ENCODE measurements at regions not wholly inside any gene's neighbourhood (a gene's known extent, or its start where the extent isn't known, plus 50 kb on each side); places are given as distances from the start of the nearest gene placed in this dataset.
A peak's percentile ranks its signal among the peaks of the same experiment; 100 is the strongest.

GRCh38 chr5:6194261-6194875 lies 184.0 kb downstream of the MED10 start:
- DNase-seq = no peak

DNA sequence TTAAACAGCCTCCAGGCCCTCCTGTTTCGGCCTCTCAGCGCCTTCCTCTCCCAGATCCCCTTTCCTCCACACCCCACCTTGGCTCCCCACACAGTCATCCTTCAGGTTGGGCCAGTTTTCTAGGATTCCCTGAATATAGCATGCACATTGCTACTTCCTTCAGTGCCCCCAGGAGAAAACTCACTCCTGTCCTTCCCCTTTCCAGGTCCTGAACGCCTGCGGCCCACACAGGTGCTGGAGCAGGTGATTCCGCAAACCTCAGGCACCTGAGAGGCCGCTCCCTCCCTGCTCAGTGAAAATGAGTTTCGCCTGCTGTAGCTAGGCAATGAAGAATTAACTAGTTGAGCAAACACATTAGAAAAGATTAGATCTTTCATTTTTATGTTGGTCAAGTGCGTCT lies 185.0 kb downstream of the MED10 start:
- peak; percentile 61 for DNase-seq

GRCh38 chr5:6190838-6191237 lies 187.5 kb downstream of the MED10 start:
- no peak for DNase-seq

DNA sequence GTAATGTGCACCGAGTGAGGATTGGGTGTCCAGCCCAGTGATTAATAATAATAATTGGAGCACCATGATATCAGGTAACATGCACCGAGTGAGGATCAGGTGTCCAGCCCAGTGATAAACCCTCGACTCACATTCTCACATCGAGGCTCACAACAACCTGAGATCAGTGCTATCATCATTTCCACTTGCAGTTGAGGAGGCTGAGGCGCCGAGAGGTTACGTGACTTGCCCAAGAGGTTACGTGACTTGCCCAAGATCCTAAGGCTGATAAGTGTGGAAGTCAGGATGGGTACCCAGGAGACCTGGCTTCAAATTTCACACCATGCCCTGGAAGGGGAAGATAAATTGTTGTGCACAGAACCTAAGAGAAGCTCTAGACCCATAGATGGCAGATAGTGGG lies 189.4 kb downstream of the MED10 start:
- no peak for DNase-seq

GRCh38 chr5:6188344-6188743 lies 190.0 kb downstream of the MED10 start:
- no peak for DNase-seq

GRCh38 chr5:6187501-6187900 lies 190.8 kb downstream of the MED10 start:
- no peak for DNase-seq

GRCh38 chr5:6185574-6185973 lies 192.8 kb downstream of the MED10 start:
- no peak for DNase-seq

GRCh38 chr5:6184481-6184880 lies 193.9 kb downstream of the MED10 start:
- no peak for DNase-seq

DNA sequence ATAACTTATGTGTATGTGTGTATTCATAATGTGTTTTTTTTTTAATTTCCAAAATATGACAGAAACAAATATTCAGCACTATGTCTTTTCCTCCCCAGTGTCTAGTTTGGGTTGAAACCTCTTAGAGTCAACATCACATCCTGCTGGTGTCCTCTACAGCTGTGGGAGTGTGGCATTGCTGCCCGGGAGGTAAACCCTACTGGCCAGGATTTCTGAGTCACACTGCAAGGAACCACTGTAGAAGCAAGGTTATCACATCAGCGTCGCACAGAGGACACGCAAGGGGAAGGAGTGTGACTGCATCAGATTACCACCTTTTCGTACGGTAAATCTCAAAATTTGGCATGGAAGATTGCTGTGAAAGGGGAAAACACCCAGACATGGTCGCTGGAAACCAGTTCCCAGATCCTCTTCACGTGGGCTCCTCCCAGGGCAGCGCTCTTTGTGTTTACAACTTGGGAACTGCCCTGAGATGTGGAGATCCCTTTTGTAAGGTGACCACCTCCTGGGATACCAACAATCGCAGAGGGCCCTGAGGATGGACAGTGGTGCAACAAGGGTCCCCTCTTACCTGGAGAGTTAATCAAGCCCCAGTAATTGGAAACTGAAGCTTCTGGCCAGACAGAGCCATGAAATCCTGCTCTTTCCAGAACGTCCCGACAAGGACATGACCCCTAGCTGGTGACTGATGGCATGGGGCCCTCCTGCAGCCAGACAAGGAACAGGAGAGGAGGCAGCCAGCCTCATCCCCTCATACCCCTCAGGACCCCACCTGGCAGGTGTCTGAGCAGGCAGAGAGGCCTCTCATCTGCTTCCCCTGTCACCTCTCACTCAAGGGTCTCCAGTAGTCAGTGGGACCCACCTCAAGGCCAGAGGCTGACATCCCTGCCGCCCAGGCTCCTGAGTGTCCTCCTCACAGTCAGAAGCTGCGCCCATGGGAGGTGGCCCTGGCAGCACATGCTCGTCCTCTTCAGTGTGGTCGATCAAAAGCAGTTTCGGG lies 194.7 kb downstream of the MED10 start:
- no peak for DNase-seq

GRCh38 chr5:6182271-6182815 lies 196.0 kb downstream of the MED10 start:
- no peak for DNase-seq

DNA sequence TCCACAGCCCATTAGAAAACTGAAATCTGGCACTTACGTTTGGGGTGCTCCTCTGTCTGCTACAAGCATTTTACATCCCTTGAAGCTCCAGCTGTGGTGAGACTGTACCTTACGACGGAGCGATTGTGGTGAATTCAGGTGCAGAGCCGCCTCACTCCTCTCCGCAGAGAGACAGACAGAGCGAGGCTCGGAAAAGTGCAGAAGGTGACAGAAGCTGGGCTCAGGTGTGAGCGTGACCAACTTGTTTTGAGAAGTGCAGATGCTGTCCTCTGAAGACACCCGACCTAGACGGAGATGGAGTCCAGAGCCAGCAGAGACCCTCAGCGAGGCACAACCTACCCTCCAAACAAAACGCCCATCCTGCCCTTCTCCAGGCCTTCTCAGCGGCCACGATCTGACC lies 196.5 kb downstream of the MED10 start:
- no peak for DNase-seq

DNA sequence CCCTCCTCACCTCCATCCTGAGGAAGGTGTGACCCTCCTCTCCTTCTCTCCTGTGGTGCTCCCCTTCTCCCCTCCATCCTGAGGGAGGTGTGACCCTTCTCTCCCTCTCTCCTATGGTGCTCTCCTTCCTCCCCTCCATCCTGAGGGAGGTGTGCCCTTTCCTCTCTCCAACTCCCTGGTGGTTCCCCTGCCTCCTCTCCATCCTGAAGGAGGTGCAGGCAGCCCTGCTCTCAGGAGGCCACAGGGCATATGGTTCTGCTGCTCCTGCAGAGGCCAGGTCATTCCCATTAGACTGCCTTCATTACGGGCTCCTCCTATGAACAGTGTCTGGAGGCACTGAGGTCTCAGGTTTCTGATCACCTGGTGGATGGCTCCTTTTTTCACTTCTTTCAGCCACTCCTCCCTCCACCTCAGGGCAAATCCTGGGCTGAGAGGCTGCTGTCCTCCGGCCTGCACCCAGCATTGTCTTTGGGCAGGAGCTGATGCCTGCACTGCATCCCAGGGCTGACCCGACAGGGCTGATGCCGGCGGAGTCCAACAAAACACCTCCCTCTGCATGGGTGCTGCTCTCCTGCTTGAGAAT lies 197.1 kb downstream of the MED10 start:
- DNase-seq = peak; percentile 42

GRCh38 chr5:6180231-6180872 lies 198.0 kb downstream of the MED10 start:
- DNase-seq = no peak

DNA sequence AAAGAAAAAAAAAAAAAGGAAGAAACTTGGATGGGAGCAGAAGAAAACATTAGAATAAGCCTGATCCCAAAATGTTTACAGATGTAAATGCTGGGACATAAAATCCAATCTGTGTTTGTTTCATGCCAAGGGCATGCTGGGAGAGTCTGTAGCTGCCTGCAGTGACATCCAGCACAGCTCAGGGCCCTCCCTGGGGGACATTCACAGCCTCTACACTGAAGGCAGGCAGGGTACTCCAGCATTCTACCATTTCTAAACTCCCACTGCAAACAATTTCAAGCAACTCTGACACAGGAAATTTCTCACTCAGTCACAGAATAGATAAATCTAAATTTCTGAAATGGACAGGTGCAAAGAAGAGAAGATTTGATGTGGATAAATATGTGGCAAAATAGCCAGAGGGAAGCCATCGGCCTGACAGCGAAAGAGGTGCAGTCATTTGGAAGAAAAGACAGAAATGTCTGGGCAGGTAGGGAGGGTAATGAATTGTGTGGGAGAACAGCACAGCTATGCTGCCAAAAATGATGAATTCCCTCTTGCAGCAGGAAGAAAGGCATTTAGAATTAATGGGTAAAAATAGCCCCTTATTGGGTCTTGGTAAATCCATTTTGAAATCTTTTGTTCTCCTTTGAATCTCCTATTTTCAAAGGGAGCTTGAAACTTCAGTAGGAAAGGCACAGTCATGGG lies 199.4 kb downstream of the MED10 start:
- no peak for DNase-seq

GRCh38 chr5:6177926-6178325 lies 200.4 kb downstream of the MED10 start:
- DNase-seq = no peak

- peak; percentile 78 for DNase-seq
These were observed 202.1 kb downstream of the MED10 start for GRCh38 chr5:6176102-6176693.

DNA sequence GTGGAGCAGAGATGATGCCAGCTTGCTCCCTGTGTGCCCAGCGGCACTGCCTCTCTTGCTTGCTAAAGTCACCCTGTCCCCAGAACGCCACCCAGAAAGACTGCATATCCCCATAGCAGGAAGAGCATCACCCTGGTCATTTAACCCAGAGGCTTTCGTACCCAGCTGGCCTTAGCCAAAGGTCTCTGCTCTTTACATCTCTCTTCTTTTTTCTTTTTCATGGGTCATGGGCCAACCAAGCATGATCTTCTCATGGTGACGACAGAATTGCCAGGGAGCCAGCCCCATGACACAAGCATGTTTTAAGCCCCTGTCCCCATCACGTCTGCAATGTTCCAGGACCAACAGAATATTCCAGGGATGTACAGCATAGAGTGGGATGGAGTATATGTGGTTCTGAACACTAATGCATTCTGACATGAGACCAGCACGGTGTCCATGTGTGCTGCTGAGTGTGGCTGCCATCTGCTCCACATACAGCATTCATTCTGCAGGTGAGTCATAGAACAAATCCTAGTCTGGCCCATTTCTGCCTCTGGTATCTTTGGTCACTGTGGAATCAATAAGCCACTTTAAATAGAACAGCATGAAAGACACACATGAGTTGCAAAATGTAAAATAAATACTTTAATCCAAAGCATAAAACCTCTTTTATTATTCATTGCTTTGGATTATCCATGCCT lies 203.0 kb downstream of the MED10 start:
- peak; percentile 27 for DNase-seq

GRCh38 chr5:6169660-6170059 lies 208.7 kb downstream of the MED10 start:
- no peak for DNase-seq

- no peak for DNase-seq
These were observed 211.5 kb downstream of the MED10 start for GRCh38 chr5:6166698-6167394.

DNA sequence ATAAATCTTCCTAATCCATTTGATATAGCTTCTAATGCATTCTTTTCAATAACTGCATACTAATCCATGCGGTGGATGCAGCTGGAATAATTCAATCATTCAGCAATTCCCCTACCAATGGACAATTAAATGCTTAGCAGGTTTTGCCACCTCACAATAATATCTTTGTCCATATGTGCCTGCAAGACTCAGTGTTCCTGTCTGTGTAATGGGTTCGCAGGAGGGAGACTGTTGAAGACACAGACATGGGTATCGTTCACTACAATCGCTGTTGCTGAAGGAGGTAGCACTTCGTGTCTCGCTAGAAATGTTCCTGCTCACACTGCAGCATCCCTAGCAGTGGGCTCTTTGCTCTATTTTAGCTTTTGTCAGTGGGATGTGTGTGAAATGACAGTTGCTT lies 214.4 kb downstream of the MED10 start:
- DNase-seq = no peak

DNA sequence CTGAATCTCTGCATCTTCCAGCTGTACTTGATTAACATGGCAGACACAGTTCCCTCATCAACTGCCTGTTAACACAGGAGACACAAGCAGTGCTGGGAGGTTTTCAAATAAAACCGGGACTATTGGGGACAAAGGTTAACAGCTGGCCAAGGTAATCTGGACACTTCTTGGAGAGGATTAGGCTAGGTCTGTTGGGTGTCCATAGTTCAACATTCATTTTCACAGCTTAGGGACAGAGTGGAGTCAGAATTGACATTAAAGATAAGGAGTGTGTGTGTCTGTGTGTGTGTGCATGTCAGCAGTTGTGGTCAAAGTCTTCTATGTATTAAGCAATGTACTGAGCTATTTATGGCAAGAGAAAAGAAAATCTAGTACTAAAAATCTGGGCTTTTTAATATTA lies 216.2 kb downstream of the MED10 start:
- DNase-seq = no peak
